ENCODE measurements at regions not wholly inside any gene's neighbourhood (a gene's known extent, or its start where the extent isn't known, plus 50 kb on each side); places are given as distances from the start of the nearest gene placed in this dataset.
A peak's percentile ranks its signal among the peaks of the same experiment; 100 is the strongest.

DNA sequence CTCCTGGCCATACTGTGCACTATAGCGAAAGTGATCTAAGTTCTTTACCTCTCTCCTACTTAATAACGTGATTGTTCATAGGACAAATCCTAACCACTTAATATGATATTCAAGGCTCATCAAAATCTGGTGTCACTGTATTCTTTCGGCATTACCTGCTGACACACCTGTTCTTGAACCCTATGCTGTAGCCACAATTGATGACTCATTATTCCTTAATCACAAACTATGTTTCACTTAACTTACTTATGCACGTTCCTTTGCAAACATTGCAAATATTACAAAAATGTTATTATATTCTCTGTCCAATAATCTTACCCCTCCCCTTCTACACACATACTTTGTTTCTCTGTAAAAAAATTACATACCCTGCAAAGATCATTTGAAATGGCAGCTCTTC, 158.1 kb upstream of the ADRA1B start:
- no peak for ATAC-seq
- DNase-seq (ENCODE audit: low spot score): no peak
- H3K4me3 Mint-ChIP-seq: no peak overlapping the region
- H3K27ac Mint-ChIP-seq: no peak overlapping the region
- H3K27me3 Mint-ChIP-seq: peaks cover 11 to 30% of the 10 kb centered on the region in 2 donors
- no peaks in the 10 kb centered on the region for H3K9me3 Mint-ChIP-seq
- no peaks in the 10 kb centered on the region for H3K36me3 Mint-ChIP-seq
- H3K4me1 Mint-ChIP-seq (ENCODE audit: low read depth in 2 of 2): no peaks in the 10 kb centered on the region

DNA sequence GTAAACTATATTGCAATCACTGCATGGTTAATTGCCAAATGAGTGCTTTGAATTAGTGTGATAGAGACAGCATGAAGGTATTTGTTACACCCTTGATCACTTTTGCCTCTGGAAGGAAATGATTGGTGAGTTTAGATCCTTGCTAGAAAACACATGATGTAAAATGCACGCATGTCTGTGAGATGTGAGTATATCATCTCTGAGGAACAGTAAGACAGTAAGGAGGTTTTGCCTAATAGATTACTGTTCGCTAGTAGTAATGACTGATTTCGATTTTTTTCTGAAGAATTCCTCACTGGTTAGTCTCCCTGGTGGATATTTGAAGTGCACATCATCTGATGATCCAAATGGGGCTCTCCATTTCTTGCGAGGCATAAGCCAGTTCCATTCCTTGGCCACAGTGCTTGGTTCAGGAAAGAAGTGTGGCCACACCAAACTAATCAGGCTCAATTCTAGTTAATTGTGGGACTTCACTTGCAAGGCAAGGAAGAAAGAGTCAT, 156.4 kb upstream of the ADRA1B start:
- Mint-ChIP-seq H3K9me3 (no peaks in the 10 kb centered on the region), H3K27me3 (peaks cover 11 to 22% of the 10 kb centered on the region in 2 donors), H3K4me3 (no peak overlapping the region), H3K27ac (no peak overlapping the region), H3K36me3 (no peaks in the 10 kb centered on the region), H3K4me1 (ENCODE audit: low read depth in 2 of 2) (peaks cover 6 to 7% of the 10 kb centered on the region in 2 donors)
- DNase-seq (ENCODE audit: low spot score) (no peak), ATAC-seq (no peak)

DNA sequence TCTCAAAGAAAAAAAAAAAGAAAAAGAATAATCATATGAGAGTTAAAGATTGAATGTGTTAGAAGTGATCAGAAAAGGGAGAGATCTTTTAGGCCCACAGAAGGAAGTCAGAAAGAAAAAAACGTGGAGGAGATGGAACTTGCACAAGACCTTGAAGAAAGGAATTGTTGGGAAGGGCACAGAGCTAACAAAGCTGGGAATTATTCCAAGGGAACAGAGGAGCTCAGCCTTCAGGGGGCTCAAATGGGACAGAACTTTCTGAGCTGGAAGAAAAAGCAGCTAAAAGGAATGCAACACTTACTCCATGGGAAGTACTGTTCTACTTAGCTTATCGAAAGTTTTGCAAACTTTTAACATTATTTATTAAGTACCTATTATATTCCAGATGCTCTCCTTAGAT, 153.4 kb upstream of the ADRA1B start:
- H3K27me3 Mint-ChIP-seq: peaks cover 18 to 39% of the 10 kb centered on the region in 2 donors
- ATAC-seq: no peak
- H3K4me1 Mint-ChIP-seq (ENCODE audit: low read depth in 2 of 2): peaks cover 6 to 7% of the 10 kb centered on the region in 2 donors

DNA sequence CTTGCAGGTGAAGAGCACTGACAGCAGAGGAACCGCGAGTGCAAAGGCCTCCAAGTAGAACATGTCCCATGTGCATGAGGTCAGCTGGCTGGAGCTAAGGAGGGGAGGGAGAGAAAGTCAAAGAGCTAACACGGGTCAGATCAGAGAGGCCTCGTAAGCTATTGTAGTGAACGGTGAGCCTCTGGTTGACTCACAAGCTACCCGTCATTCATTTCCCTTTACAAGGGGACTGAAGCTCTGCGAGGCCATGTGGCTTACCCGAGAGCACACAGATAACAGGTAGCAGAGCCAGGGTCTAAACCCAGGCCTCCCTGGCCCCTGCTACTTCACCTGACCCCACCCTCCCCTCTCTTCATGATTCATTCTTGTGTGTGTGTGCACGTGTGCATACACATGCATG, 152.7 kb upstream of the ADRA1B start:
- Mint-ChIP-seq H3K27ac (no peak overlapping the region), H3K9me3 (no peaks in the 10 kb centered on the region), H3K4me1 (ENCODE audit: low read depth in 2 of 2) (peaks cover 6 to 7% of the 10 kb centered on the region in 2 donors), H3K36me3 (no peaks in the 10 kb centered on the region), H3K4me3 (no peak overlapping the region), H3K27me3 (peaks cover 21 to 44% of the 10 kb centered on the region in 2 donors)
- DNase-seq (ENCODE audit: low spot score): no peak
- peak in 1 of 2 donors; percentile 24 for ATAC-seq

More for the DNA sequence above, 153.4 kb upstream of the ADRA1B start:
- Mint-ChIP-seq H3K4me3 (no peak overlapping the region), H3K36me3 (no peaks in the 10 kb centered on the region), H3K27ac (no peak overlapping the region), H3K9me3 (no peaks in the 10 kb centered on the region)
- no peak for DNase-seq (ENCODE audit: low spot score)

DNA sequence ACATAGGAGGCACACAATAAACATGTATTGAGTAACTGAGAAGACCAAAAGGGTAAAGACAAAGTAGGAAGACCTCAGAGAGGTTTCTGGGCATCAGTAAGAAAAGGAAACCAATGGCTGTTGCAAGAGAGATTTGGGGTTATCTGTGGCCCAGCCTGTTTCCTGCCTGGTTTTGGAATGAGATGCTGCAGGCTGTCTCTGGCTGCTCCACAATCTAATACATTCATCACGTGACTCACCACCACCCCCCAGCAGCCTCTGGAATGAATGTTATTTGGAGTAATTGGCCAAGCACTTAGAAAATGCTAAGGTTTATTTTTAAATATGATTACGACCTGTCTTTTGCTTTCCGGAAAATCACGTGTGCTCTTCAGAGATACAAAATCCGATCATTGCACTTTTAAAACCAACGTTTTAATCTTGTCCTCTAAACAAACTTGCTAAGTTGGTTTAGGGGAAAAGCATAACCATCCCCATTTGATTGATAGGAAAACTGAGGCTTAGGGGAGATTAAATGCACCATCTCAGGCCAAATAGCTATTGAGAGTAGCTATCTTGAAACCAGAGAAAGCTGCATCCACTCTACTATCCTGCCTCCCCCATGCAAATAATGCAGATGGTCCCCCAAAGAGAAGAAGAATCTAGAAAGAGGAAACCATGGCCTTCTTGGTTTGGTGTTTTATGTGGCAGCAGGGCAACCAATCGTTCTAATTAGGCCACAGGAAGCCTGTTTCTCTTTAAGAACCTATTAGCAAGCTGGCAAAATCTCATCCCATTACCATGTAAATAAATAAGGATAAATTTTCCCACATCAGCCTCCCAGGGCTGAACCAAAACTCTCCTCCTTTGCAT, 151.8 kb upstream of the ADRA1B start:
- Mint-ChIP-seq H3K36me3 (no peaks in the 10 kb centered on the region), H3K27ac (no peak overlapping the region), H3K27me3 (peaks cover 25 to 44% of the 10 kb centered on the region in 2 donors), H3K9me3 (no peaks in the 10 kb centered on the region), H3K4me3 (no peak overlapping the region), H3K4me1 (ENCODE audit: low read depth in 2 of 2) (peaks cover 6 to 7% of the 10 kb centered on the region in 2 donors)
- ATAC-seq (peak; percentile 48 to 56), DNase-seq (ENCODE audit: low spot score) (no peak)

DNA sequence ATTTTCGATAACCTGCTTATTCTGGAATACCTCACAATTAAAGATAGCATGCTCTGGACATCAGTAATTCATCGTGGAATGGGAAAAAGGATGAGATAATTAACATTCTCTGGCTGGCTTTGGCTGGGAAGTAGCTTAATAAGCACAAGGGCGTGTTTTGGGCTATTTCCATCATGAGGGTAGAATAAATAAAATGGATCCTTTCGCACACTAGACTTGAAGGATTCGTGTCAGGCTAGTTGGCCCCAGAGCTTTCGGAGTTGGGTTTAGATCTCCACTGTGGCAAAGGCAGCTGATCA, 151.2 kb upstream of the ADRA1B start:
- DNase-seq (ENCODE audit: low spot score) (no peak), ATAC-seq (no peak)
- Mint-ChIP-seq H3K27ac (no peak overlapping the region), H3K4me3 (no peak overlapping the region), H3K36me3 (no peaks in the 10 kb centered on the region), H3K4me1 (ENCODE audit: low read depth in 2 of 2) (peaks cover 6 to 7% of the 10 kb centered on the region in 2 donors), H3K9me3 (no peaks in the 10 kb centered on the region), H3K27me3 (peaks cover 25 to 44% of the 10 kb centered on the region in 2 donors)

DNA sequence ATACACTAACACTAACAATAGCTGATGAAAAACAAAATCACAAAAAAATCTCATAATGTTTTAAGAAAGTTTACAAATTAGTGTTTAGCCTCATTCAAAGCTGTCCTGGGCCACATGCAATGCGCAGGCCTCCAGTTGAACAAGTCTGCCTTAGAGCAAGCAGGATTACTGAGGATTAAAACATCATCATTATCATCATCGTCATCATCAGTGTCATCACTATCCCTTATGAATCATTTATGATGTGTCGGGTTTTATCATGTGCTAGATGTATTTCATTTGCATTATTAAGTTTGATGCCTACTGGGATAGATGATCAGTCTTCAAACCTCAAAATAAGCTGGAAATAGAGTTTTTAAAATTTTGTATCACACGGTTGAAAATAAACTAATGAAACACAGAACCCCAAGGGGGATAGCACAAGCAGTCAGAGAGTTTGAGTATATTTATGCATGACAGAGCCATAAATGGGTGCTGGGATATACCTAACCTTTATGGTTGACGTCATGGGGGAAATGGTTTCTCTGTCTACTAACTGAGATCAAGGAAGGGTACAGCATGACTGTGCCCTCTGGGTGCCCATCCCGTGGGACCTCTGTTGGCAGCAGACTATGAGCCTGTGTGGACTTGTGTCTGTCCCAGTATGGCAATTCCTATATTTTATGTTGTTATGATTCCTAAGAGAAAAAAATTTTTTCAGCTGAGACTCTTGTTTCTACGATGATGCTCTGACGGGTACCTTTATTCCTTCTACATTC, 150.3 kb upstream of the ADRA1B start:
- Mint-ChIP-seq H3K36me3 (no peaks in the 10 kb centered on the region), H3K4me1 (ENCODE audit: low read depth in 2 of 2) (peaks cover 6 to 7% of the 10 kb centered on the region in 2 donors), H3K27ac (no peak overlapping the region), H3K9me3 (no peaks in the 10 kb centered on the region), H3K27me3 (peaks cover 20 to 36% of the 10 kb centered on the region in 2 donors), H3K4me3 (no peak overlapping the region)
- ATAC-seq (no peak), DNase-seq (ENCODE audit: low spot score) (no peak)

DNA sequence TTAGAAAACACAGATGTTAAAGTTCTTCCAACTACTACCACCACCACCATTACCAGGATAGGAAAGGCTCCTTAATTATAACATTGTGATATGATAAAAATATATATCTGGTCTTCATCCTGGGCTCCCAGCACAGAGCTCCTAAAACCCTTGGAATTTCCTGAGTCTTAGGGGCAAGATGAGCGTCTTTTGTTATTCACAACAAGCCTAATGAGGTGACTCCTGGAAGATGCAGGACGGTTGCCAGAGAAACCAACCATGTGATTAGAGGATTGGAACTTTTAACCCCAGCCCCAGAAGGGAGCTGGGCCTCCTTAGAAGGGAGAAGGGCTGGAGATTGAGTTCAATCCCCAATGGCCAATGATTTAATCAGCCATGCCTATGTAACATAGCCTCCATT, 148.0 kb upstream of the ADRA1B start:
- Mint-ChIP-seq H3K9me3 (no peaks in the 10 kb centered on the region), H3K4me3 (no peak overlapping the region), H3K27ac (no peak overlapping the region), H3K36me3 (no peaks in the 10 kb centered on the region), H3K27me3 (peaks cover 21 to 30% of the 10 kb centered on the region in 2 donors), H3K4me1 (ENCODE audit: low read depth in 2 of 2) (peaks cover 12 to 13% of the 10 kb centered on the region in 2 donors)
- DNase-seq (ENCODE audit: low spot score) (no peak), ATAC-seq (no peak)

DNA sequence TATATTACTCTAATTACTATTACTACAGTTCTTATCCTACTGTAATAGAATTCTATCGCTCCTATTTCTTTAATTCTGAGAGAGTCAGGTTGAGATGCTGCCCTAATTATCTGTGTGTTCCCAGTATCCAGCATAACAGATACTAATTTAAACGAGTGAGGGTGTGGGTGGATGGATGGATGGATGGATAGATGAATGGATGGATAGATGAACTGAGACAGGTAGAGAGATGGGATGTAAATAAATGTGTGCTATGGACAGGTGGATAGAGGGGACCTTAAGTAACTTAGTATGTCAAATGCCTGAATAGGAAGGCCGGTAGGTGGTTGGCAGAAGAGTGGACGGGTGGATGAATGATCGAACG, 143.6 kb upstream of the ADRA1B start:
- no peaks in the 10 kb centered on the region for H3K36me3 Mint-ChIP-seq
- H3K4me3 Mint-ChIP-seq: peak overlapping the region; percentile 90
- H3K27me3 Mint-ChIP-seq: peaks cover 26 to 34% of the 10 kb centered on the region in 2 donors
- DNase-seq (ENCODE audit: low spot score) (no peak), ATAC-seq (no peak)
- H3K4me1 Mint-ChIP-seq (ENCODE audit: low read depth in 2 of 2): peaks cover 17 to 20% of the 10 kb centered on the region in 2 donors
- H3K27ac Mint-ChIP-seq: peak overlapping the region in 1 of 2 donors; percentile 61
- H3K9me3 Mint-ChIP-seq: no peaks in the 10 kb centered on the region

DNA sequence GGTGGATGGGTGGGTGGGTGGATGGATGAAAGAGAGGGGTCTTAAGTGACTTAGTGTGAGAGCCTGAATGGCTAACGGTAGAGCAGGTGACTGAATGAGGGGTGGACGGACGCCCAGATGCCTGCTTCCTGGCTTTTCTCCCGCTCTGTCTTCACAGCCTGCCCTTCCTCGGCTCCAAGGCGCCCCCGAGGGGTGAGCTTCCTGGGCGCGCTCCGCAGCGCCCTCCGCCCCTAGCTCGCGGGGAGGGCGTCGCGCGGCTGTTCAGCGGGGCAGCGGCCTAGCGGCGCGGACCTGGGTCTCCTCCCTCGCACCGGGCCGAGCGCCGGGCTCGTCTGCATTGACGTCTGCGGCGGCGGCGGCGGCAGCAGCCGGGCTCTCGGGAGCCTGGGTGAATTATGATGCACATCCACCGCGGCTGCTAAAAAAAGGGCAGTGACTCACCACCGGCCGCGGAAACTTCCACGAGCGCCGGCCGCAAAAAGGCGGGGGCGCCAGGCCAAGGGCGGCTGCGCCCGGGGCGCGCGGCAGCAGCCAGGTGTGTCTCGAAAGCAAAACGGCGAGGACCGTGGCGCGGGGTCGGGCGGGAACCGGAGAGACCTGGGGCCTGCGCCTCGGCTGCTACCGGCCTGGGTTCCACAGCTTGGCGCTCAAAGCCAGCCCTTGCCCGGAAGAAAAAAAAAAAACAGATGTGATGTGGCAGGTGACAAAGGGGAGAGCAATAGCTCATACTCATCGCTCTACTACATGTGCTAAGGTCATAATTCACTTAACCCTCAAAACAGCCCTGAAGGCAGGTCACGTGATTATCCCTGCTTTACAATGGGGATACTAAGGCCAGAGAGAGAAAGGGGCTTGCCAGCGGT, 143.0 kb upstream of the ADRA1B start:
- peak; percentile 96 for ATAC-seq

DNA sequence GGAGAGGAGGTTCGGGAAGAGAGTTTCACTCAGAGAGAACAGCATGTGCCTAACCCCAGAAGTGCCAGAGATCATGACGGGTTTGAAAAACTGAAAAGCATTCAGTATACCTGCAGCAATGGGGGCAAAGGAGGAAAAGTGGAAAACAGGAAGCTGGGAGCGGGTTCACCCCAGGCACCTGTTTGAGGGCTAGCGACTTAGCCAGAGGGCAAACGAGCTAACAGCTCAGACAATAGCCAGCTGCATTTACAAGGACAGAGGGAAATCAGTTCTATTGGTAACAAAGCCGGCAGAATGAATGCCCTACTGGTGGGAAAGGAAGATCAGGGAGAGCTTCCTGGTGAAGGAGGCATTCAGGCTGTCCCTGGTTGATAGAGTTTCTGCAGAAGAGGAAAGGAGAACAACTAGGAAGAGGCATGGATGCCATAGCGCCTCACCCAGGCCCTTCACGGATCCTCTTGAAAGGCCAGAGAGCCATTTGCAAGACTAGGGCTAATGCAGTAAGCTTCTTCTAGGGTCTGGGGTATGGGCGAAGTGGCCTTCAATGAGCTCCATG, 141.7 kb upstream of the ADRA1B start:
- H3K27me3 Mint-ChIP-seq: peaks cover 20 to 27% of the 10 kb centered on the region in 2 donors
- H3K9me3 Mint-ChIP-seq: no peaks in the 10 kb centered on the region
- H3K27ac Mint-ChIP-seq: peak overlapping the region in 1 of 2 donors; percentile 50
- no peak for ATAC-seq
- DNase-seq (ENCODE audit: low spot score): no peak
- H3K4me1 Mint-ChIP-seq (ENCODE audit: low read depth in 2 of 2): peaks cover 20 to 25% of the 10 kb centered on the region in 2 donors
- H3K36me3 Mint-ChIP-seq: no peaks in the 10 kb centered on the region
- no peak overlapping the region for H3K4me3 Mint-ChIP-seq

More for the DNA sequence above, 143.0 kb upstream of the ADRA1B start:
- Mint-ChIP-seq H3K27me3 (peaks cover 24 to 28% of the 10 kb centered on the region in 2 donors), H3K27ac (peak overlapping the region; percentile 33 to 61), H3K4me3 (peak overlapping the region; percentile 90), H3K9me3 (no peaks in the 10 kb centered on the region), H3K36me3 (no peaks in the 10 kb centered on the region), H3K4me1 (ENCODE audit: low read depth in 2 of 2) (peaks cover 17 to 20% of the 10 kb centered on the region in 2 donors)
- DNase-seq (ENCODE audit: low spot score): peak; percentile 91

DNA sequence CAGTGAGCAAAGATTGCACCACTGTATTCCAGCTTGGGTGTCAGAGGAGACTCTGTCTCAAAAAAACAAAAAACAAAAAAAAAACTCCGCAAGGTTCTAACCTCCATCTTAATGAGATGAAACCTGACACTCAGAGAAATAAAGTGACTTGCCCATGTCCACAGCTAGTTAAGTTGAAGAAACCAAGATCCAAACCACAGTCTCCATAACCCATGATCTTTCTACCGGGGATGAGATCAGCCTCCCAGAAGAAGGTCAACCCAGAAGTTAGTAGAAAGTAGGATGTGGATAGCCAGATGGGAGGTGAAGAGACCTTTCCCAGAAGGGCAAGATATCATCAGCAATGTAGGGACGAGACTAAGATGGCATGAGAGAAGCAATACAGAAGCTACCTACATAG, 140.4 kb upstream of the ADRA1B start:
- Mint-ChIP-seq H3K27ac (no peak overlapping the region), H3K4me3 (no peak overlapping the region), H3K4me1 (ENCODE audit: low read depth in 2 of 2) (peaks cover 25% of the 10 kb centered on the region in 2 donors), H3K27me3 (peaks cover 24 to 29% of the 10 kb centered on the region in 2 donors), H3K36me3 (no peaks in the 10 kb centered on the region), H3K9me3 (no peaks in the 10 kb centered on the region)
- DNase-seq (ENCODE audit: low spot score): no peak
- ATAC-seq: no peak

DNA sequence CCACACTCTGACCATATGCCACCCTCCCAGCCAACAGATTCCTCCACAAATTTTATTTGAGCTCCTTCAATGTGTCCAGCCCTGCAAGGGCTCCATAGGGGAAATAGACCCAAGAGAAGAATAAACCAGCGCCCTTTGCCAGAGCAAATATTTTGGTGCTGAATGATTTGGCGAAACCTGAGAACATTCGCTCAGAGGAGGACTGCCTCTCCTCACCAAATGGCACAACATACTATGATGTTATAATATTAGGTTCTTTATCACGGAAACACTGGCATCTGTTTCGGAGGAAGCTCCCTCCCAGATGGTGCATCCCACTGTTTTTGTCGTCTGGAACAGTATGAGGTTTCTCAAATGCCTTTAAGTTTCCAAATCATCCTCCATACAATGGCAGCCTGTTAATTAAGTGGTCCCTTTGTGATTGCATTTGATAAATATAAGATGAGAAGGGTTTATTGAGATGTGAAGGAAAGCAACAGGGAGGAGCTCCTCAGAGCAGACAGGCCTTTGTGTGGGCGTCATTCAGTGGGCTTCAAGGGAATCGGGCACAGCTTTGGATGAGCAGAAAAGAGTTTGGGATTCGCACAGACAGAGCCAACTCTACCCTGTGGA, 139.1 kb upstream of the ADRA1B start:
- no peaks in the 10 kb centered on the region for H3K9me3 Mint-ChIP-seq
- H3K27me3 Mint-ChIP-seq: peaks cover 26 to 41% of the 10 kb centered on the region in 2 donors
- DNase-seq (ENCODE audit: low spot score) (no peak), ATAC-seq (no peak)
- H3K36me3 Mint-ChIP-seq: no peaks in the 10 kb centered on the region
- no peak overlapping the region for H3K27ac Mint-ChIP-seq
- no peak overlapping the region for H3K4me3 Mint-ChIP-seq
- H3K4me1 Mint-ChIP-seq (ENCODE audit: low read depth in 2 of 2): peaks cover 25% of the 10 kb centered on the region in 2 donors

Measured in natural killer cell treated with Interleukin-12 subunit alpha and Interleukin-12 subunit beta and Interleukin-15 and Interleukin-18, amount 100 ng/mL, for 72 hours (primary cell).